ENCODE measurements at regions not wholly inside any gene's neighbourhood (a gene's known extent, or its start where the extent isn't known, plus 50 kb on each side); places are given as distances from the start of the nearest gene placed in this dataset.

DNA sequence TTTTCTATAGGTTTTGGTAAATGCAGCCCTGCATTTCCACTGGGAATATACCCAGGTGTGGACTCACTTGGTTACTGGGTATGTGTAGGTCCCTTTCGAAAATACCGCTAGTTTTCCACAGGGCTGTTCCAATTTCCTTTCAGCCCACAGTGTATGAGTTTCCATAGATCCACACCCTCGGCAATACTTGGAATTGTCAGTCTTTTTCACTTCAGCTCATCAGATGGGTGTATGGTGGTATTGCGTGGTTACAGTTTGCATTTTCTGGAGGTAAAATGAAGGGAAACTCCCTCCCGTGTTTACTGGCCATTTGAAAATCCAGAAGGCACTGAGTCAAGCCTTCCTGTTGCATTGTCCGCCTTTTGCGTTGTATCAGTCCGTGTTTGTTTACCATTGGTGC lies 453.6 kb downstream of the CDH26 start:
- no peak for DNase-seq (ENCODE audit: low read depth in 2 of 2)

DNA sequence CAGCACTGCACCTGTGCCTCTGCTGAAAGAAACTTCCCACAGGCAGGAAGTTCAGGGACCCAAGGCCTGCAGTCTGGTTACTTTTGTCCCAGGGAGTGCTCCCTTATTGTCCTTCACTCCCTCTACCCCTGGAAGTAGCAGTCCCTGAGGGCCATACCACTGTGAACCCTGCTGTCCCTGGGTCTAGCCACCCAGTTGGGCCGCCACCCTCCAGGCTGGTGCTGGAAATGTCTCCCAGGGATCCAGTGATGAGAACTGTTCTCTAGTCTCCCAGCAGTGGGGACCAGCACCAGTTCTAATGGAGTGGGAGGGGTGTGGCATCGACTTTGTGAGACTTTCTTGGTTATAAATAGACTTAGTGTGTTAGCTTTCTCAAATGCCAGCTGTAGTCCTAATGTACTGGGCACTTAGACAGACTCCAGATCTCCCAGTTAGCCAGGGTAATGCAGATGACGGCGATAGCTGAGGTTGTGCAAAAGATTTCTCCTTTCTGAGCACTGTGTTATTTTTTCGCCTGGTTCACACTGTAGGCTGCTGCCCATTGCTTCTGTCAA lies 462.5 kb downstream of the CDH26 start:
- DNase-seq (ENCODE audit: low read depth in 2 of 2), result no peak

DNA sequence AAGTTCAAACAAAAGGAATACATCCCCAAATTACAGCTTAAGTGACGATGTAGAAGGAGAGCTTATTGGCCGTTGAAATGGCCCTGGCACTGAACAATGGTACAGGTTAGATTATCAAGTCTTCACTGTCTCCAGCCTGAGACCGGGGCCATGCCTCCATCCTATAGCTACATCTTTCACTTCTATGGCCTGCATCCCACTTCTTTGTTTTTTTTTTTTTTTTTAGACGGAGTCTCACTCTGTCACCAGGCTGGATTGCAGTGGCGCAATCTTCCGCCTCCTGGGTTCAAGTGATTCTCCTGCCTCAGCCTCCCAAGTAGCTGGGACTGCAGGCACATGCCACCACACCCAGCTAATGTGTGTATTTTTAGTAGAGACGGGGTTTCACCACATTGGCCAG lies 464.6 kb downstream of the CDH26 start:
- no peak for DNase-seq (ENCODE audit: low read depth in 2 of 2)

DNA sequence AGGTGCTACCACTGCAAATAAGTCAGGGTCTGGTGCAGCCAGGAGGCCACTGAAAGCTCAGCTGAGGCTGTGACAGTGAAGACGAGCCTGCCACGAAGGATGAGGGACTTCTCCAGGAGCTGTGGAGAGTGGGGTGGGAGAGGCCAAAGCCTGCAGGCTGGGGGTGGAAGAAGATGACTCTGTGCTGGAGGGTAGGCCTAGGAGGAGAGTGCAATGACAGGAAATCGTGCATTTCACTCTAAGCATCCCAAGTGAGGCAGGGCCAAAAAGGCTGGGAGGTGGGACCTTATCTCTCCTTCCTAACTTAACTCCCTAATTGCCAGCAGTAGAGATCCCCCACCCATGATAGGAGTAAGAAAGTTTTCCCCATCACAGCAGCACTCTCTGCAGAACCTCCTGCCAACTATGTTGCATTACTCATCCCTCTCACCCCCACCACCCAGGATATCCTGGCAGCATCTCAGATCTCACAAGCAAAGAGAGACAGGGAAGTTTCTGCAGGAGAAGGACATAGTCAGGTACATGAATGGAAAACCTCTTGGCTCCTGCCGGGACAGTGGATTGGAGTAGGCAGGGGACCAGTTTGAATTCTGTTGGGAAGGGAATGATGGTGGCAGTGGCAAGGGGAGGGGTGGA lies 466.2 kb downstream of the CDH26 start:
- no peak for DNase-seq (ENCODE audit: low read depth in 2 of 2)

DNA sequence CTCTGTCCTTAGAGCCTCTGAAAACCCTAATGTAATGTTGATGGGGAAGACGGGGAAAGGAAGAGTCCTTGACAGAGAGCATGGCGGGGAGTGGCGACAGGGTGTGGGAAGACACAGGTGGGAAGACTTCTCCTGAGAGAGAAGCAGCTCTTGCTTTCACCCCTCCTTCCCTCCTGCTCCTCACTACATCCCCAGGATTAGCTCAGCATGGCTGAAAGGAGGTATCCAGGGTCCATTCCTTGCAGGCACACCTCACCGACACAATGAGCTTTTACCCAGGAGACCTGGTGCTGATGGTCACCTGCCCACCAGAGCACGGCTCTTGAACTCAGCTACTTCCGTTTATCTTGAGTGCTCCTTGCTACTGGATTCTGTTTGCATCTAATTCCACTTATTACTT lies 469.3 kb downstream of the CDH26 start:
- no peak for DNase-seq (ENCODE audit: low read depth in 2 of 2)

DNA sequence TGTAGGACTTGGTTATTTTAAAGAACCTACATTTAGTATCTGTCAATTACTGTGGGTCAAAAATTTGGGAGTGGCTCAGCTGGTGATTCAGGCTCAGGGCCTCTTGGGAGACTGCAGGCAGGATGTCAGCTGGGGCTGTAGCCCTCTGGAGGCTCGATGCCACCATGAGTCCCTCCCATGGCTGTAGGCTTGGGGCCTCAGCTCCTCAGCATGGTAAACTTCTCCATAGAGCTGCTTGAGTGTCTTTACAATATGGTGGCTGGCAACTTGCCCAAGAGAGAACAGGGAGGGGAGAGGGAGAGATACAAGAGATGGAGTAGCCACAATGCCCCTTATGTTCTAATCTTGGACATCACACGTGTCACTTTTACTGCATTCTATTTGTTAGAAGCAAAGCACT lies 470.4 kb downstream of the CDH26 start:
- DNase-seq (ENCODE audit: low read depth in 2 of 2), result no peak

DNA sequence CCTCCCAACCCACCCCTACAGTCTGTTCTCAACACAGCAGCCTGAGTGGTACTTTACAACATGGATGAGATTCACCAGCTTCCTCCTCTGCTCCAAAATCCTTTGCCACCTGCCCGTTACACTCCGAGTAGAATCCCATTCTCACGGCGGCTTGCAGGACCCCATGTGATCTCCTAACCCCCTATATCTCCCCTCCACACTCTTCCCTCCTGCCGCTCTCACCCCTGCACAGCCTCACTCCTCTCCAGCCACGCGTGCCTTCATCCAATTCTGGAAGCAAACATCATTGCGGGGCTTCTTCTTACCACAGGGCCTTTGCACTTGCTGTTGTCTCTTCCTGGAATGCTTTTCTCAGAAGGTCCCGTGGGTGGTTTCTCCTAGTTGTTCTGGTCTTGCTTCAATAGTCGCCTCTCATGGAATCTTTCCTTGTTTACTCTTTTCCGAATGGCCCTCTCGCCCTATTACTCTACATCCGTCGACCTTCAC lies 472.3 kb downstream of the CDH26 start:
- DNase-seq (ENCODE audit: low read depth in 2 of 2), result no peak

DNA sequence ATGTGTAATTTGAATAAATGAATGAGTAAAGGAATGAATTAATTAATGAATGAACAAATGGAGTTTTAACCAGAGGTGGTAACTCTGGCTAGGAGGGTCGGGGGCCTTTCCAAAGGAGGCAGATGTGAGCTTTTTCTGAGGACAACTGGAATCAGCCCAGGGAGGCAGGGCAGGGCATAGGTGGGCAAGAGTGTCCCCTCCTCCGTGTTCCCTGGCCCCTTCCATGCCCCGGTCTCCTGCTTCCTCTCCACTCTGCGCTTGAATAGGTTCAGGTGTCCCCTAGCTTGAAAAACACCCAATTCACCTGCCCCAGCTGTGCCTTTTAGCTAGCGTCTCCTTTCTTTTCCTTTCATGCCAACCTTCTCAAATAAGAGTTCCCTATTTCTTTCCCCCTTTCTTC lies 473.1 kb downstream of the CDH26 start:
- no peak for DNase-seq (ENCODE audit: low read depth in 2 of 2)

DNA sequence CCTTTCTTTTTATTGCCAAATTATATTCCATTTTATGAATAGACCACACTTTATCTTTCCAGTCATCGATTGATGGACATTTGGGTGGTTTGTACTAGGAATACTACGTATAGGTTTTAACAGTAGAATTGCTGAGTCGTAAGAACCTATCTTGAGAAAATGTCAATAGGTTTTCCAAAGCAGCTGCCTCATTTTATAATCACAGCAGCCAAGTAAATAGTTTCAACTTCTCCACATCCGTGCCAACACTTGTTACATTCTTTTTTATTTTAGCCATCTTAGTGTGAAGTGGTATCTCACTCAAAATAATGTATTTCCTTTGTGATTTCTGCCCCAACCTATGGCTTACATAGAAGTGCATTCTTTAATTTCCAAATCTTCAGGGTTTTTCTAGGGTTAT lies 479.2 kb downstream of the CDH26 start:
- no peak for DNase-seq (ENCODE audit: low read depth in 2 of 2)

DNA sequence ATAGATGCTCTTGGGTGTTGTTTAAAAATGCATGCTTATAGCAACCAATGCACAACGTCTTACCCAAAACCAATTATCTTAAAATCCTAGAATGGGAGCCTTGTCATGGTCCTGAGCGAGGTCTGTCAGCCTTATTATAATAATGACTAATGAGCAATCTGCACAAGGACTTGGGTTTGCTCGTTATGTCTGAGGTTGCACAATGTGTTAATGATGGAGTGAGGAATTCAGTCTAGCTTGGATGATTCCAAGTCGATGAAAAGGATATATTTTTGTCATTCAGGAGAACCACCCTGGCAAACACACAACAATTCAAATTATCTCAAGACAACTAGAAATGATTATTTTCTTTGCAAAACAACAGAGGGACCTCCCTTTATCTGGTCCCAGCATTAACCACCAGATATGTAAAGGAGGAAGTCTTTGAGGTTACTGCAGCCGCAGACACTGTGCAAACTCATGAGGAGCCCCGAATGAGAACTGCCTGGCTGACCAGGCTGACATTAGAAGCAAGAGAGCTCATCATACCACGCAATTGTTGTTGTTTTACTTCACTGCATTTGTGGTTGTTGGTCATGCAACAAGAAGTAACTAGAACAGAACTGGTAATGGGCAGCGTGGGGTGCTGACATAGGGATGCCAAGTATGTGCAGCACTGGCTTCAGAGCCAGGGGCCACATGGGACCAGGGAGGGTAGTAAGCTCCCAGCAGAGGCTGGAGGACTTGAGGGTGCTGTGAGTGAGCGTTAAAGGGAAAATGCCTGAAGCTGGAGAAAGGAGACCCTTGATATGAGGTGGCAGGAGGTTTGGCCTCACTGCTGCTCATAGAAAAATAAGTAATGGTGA lies 488.3 kb downstream of the CDH26 start:
- DNase-seq (ENCODE audit: low read depth in 2 of 2), result no peak

DNA sequence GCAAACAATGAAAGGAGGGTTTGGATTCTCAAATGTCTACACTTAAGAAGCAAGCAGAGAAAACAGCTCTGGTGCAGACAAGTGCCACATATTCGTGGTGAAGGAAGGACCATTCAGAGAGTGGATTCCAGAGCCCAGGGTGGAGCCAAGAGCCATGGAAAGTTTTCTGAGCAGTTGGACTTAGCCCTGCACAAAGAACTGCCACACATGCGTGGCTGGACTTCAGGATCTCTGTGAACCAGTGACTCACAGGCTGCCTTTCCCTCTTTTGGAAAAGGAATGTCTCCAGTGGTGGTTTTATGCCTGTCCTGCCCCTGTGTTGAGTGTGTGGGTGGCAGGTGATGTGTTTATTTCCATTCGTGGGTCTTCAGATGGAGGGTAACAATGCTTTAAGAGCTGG lies 489.5 kb downstream of the CDH26 start:
- no peak for DNase-seq (ENCODE audit: low read depth in 2 of 2)

DNA sequence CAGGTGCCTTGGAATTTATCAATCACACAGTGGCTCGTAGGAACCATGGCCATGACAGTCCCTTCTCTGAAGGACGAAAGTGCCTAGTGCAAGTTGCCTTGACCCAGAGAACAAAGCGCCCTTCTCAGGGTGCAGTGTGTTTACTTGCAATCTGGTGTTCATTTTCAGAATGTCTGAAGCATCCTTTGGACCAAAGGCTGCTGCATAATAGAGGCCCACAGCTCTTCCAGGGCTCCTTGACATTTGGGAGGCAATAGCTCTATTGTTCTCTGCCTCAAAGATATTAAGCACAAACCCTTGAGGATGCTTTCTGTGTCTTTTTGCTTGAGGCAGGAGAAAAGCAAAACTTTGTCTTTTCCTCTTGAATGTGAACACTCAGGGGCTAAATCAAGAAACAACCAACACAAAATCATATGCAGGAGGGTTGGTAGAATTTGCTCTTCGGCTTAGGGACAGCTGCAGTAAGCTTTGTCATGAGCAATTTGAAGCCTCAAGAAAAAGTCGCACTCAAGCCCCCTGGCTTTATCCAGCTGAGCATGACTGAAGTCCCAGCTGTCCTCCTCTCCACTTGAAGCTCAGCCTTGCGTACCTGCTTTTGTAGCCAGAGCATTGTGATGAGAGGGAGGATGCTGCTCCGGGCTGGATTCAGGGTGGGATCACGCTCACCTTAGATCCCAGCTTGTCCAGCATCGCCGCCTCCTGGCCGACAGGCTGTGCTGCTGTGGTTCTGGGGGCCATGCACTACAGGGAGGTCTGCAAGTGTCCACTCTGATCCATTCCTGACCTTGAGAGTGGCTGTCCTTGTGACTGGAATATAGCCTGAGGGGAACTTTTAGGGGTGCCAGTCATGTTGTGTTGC lies 495.4 kb downstream of the CDH26 start:
- DNase-seq (ENCODE audit: low read depth in 2 of 2), result no peak

DNA sequence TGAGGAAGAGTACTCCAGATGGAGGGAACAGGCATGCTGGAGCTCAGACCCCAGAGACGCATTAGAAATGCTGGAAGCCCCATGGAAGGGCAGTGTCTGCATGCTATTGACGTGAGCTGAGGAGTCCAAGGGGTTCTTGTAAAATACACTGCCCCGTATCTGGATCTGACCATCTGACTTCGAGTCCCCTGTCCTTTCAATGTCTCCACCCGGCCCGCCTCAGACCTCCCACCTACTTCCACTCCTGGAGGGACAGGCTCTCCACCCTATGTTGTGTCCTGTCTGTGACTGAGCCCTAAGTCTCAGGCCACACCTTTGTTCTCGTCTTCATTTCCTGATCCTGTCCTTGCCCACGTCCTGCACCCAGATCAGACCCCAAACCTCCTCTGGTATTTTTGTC lies 496.3 kb downstream of the CDH26 start:
- DNase-seq (ENCODE audit: low read depth in 2 of 2), result no peak

DNA sequence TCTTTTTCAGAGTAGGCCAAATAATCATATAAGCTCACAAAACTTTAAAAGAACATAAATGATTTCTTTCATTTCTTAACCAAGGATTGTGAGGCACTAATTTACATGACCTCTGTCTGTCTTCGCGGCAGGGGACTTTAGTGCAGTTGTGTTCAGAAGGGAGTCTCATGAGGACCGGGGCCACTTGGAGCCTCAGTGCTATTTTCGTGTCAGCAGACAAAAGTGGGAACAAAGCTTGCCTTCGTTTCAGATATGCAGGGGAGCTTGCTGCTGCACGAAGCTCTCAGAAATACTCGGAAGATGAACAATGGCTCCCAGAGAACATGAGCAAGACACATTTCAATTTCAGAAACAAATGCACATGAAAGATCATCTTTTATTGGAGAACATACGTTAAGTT lies 497.0 kb downstream of the CDH26 start:
- no peak for DNase-seq (ENCODE audit: low read depth in 2 of 2)

DNA sequence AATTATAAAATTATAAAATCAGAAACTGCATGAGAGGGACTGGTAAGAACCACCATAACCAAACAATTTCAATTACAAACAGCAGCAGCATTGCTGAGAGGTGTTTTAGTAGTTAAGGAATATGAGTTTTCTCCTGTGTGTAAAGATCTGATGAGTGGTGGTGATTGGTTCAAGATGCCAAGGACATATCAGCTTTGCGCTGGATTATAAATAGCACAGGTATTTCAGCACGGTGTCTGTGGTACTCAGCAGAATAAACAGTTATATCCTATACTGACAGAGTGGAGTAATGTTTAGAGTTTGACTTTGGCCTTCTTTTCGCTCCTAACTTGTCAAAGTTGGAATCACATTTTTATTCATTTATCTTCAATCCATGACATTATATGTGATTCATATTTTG lies 501.0 kb downstream of the CDH26 start:
- DNase-seq (ENCODE audit: low read depth in 2 of 2), result no peak

DNA sequence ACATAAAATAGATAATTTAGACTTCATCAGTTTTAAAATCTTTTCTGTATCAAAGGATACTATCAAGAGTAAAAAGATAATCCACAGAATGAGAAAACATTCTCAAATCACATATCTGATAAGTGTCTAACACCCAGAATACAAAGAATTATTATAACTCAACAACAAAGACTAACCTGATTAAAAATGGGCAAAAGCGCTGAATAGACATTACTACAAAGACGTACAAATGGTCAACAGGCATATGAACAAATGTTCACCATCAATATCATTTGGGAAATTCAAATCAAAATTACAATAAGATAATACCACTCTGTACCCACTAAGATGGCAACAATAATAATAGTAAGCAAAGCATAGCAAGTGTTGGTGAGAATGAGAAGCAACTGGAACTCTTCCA lies 503.8 kb downstream of the CDH26 start:
- no peak for DNase-seq (ENCODE audit: low read depth in 2 of 2)

DNA sequence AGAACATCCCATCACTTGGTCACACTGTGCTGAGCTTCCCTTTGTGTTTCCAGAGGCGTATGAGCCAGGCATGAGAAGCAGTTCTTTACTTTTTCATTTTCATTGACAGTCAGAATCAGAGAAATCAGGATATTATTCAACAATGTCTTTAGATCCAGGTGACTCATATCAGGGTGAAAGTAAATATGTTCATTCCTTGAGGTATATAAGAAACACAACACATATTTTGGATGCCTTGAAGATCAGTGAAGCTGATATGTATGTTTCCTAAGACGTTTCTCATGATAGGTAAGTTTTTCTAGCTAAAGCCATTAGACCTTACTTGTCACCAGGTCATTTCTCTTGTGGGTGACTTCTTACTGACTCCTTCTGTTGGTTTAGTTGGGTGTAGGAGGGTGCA lies 505.6 kb downstream of the CDH26 start:
- no peak for DNase-seq (ENCODE audit: low read depth in 2 of 2)

DNA sequence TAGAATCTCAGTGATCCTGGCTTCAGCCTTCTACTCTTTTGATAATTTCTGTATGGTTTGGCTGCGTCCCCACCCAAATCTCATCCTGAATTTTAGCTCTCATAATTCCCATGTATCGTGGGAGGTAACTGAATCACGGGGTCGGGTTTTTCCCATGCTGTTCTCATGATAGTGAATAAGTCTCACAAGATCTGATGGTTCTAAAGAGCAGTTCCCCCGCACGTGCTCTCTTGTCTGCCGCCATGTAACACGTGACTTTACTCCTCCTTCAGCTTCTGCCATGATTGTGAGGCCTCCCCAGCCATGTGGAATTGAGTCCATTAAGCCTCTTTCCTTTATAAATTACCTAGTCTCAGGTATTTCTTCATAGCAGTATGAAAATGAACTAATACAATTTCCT lies 507.2 kb downstream of the CDH26 start:
- no peak for DNase-seq (ENCODE audit: low read depth in 2 of 2)

DNA sequence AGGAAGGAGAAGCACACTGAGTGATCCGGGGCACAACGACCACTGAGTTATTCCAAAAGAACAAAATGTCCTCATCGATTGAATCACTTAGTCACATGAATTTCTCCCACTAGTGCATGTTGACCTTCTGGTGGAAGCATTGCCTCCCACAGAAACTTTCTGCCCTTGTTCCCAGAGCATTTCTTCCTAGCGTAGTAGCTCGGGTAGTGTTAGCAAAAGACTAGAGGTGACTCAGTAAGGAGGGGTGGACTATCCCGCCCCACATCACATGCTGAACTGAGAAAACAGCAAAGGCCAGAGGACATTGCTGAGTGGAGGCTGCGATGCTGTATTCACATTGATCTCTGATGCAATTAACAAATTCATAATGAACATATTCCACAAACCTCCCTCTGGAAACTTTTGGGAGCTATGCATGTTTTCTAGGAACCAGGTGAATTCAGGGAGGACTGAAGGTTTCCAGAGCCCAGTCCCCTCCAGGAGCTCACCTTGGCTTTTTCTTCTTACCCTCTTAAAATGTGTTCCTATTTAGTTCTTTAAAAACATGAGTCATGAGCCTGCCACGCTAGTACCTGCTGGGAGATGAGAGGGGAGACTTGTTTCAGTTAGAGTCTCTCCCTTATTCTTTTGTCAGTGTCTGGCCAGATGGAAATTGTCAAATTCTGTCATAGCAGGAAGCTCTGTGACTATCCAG lies 507.9 kb downstream of the CDH26 start:
- no peak for DNase-seq (ENCODE audit: low read depth in 2 of 2)

DNA sequence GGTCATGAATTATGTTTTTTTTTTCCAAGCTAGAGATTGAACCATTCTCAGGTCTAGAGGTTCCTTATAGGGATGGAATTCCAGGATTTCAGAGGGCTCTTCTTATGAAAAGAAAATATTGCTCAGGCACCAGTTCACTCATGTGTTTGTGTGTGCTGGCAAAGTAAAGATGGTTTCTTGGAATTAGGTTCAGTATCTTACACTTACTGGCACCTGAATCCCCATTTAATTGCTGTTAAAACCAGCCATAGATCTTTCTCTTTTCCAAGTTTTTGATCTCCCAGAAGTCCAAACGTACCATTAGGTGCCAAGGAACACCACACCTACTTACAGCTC lies 508.4 kb downstream of the CDH26 start:
- no peak for DNase-seq (ENCODE audit: low read depth in 2 of 2)

DNA sequence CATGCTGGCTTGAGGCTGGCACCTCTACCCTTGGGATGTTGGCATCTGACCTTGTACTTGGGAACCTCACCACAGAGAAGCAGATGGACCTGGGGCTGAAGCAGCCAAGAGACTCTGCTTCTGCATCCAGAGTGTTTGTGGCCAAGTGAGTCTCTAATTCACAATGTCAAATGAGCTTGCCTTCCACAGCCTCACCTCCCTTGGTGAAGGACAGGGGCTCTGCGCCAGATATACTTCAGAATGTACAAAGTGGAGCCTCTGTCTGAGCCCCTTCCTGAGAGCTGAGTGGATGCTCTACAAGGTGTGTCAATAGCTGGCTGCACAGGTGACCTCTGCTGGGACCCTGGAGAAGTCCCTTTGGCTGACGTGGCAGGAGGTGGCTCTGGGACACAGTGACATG lies 508.9 kb downstream of the CDH26 start:
- DNase-seq (ENCODE audit: low read depth in 2 of 2), result no peak

DNA sequence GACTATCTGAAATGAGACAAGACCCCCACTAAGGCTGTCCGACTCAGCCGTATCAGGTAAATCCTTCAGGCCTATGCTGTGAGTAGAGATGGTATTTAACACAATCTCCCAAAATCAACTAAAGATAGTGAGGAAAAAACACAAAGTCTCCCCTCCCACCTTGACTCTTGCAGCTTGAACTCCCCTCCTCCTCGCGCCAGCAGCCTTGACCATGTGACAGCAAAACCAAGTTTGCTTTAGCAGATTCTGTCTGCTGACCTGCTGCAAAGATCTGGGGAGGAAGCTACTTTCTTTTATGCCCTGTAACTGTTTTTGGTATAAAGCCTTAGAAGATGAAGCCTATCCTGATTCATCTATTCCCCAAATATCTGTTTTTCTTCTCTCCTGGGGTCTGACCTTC lies 509.5 kb downstream of the CDH26 start:
- DNase-seq (ENCODE audit: low read depth in 2 of 2), result no peak
